ENCODE measurements at regions not wholly inside any gene's neighbourhood (a gene's known extent, or its start where the extent isn't known, plus 50 kb on each side); places are given as distances from the start of the nearest gene placed in this dataset.

DNA sequence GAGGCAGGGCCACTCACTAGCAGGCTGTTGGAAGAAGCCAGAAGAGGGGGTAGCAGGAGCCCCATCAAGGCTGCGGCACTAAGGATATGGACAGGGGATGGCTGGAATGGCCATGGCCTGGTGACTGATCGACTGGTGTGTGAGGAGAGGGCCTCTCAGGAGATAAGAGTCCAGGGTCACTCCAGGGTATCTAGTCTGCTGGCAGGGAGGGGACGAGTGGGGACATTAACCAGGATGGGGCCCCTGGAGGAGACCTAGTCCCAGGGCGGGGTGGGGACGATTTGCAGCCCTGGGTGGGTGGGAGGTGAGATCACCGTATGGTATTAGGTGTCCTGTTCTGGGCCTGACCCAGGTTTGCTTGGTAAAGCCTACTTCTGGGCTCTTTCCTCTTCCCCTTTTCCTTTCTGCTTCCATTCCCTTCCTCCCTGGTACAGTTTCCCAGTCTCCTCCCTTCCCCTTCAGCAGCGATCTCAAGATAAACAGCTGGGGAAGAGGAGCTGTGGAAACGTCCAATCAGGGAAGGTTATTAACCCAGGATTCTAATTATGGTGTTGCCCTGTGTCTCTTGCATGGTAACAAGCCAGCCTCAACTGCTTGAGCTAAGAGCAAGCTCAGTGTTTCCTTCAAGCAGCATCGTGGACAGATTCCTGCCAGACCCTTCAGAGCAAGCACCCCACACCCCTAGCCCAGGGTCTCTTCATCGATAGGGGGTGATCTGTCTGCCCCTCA, 233.2 kb downstream of the RPS24 start:
- no peak for TF ChIP-seq POLR2AphosphoS5 (IDR thresholded peaks at IDR 0.05; ENCODE audit: borderline replicate concordance, low read depth, low read length)
- TF ChIP-seq EZH2 (IDR thresholded peaks at IDR 0.05): no peak
- no peak for TF ChIP-seq FOXP2 (optimal IDR thresholded peaks at IDR 0.05; ENCODE audit: control extremely low read depth, extremely low read length, insufficient read depth)

Data from SK-N-MC (cell line).